IPS-18a (cell line): ENCODE measurements at regions not wholly inside any gene's neighbourhood (a gene's known extent, or its start where the extent isn't known, plus 50 kb on each side); places are given as distances from the start of the nearest gene placed in this dataset.
"Not testable (repeated sequence)": the region's sequence is repeated elsewhere in the genome, so short reads cannot be mapped to it uniquely, and the experiment has no call there.

Source experiments
- H3K27ac ChIP-seq: one replicate; pipeline ENCODE4 v1.5.1; 2013; ENCODE audit warnings: low read length
- H3K27me3 ChIP-seq: one replicate; pipeline ENCODE4 v1.6.1; 2013; ENCODE audit warnings: mild to moderate bottlenecking, low read length; ENCODE audit not compliant: control insufficient read depth, insufficient read depth
- H3K36me3 ChIP-seq: one replicate; pipeline ENCODE4 v1.6.1; 2013; ENCODE audit warnings: low read depth, low read length; ENCODE audit not compliant: control insufficient read depth
- H3K4me1 ChIP-seq: one replicate; pipeline ENCODE4 v1.6.1; 2013; ENCODE audit warnings: low read depth, low read length; ENCODE audit not compliant: control insufficient read depth
- H3K4me3 ChIP-seq: one replicate; pipeline ENCODE4 v1.5.1; 2013; ENCODE audit warnings: low read length
- H3K9ac ChIP-seq: one replicate; pipeline ENCODE4 v1.6.1; 2013; ENCODE audit warnings: mild to moderate bottlenecking, low read length, moderate library complexity
- H3K9me3 ChIP-seq: one replicate; pipeline ENCODE4 v1.6.1; 2013; ENCODE audit warnings: low read depth, low read length; ENCODE audit not compliant: control insufficient read depth

DNA sequence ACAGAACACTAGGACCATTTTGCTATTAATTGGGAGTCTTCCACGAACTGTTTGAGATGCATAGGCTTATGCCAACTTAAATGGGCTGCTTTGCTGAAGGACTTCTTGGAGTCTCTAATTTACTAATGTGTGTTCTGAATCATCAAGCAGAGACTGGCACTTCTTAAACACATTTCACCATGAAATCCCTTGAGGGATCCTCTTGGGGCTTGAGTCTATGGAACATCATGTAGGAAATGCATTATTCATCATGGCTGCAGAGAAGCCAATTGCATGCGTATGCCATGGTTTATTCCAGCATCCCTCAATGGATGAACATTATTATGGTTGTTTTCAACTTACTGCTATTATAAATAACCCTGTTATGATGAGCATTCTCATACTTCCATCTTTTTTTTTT is 73.4 kb downstream of the FGD2 start:
- no peaks in the 10 kb centered on the region for H3K27me3 ChIP-seq
- no peak overlapping the region for H3K9ac ChIP-seq
- H3K27ac ChIP-seq, result no peak overlapping the region
- H3K36me3 ChIP-seq, result no peaks in the 10 kb centered on the region
- H3K9me3 ChIP-seq, result no peaks in the 10 kb centered on the region
- H3K4me1 ChIP-seq, result peaks cover 7% of the 10 kb centered on the region
- H3K4me3 ChIP-seq, result no peak overlapping the region

DNA sequence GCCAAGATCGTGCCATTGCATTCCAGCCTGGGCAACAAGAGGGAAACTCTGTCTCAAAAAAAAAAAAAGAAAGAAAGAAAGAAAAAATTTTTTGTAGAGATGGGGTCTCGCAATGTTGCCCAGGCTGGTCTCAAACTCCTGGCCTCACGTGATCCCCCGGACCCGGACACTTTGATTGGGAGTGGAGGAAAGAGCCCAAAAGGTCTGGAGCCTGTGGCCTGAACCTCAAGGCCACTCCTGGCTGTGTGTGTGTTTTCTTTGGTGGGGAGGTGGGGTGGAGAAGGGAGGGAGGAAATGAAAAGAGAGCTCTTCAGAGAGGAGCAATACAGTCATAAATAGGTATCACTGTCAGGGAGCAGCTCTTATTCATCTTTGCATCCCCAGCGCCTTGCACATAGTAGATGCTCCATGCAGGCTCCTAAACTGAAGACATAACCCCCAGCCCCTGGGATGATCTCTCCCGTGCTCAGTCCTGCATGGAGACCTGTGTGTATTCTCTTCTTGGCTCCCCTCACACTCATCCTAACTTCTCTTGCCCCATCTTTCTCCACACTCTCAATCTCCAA is 75.7 kb downstream of the FGD2 start:
- Histone ChIP-seq H3K4me1 (peaks cover 7% of the 10 kb centered on the region), H3K9me3 (no peaks in the 10 kb centered on the region), H3K4me3 (no peak overlapping the region), H3K36me3 (no peaks in the 10 kb centered on the region), H3K27me3 (no peaks in the 10 kb centered on the region), H3K27ac (no peak overlapping the region), H3K9ac (no peak overlapping the region)

DNA sequence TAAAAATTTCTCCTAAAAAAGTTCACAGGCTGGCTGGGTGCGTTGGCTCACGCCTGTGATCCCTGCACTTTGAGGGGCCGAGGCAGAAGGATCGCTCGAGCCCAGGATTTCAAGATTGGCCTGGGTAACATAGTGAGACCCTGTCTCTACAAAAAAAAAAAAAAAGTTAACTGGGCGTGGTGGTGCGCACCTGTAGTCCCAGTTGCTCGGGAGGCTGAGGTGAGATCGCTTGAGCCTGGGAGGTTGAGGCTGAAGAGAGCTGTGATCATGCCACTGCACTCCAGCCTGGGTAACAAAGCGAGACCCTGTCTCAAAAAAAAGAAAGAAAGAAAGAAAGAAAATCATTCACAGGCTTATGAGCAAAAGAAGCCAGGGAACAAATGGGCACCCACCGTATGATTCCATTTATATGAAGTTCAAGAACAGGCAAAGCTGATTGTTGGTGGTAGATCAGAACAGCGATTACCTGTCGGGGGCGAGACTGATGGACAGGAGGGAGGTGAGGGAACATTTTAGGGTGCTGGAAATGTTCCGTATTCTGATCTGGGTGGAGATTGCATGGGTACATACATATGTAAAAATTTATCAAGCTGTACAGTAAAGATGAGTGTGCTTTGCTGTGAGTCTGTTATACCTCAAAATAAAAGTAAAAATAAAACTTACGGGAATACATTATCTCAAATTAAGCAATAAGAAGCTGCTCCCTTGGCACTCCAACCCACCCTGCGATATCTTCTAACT is 77.1 kb downstream of the FGD2 start:
- no peaks in the 10 kb centered on the region for H3K27me3 ChIP-seq
- H3K4me1 ChIP-seq, result peaks cover 2% of the 10 kb centered on the region
- no peak overlapping the region for H3K27ac ChIP-seq
- H3K4me3 ChIP-seq, result no peak overlapping the region
- no peaks in the 10 kb centered on the region for H3K36me3 ChIP-seq
- no peaks in the 10 kb centered on the region for H3K9me3 ChIP-seq
- no peak overlapping the region for H3K9ac ChIP-seq

DNA sequence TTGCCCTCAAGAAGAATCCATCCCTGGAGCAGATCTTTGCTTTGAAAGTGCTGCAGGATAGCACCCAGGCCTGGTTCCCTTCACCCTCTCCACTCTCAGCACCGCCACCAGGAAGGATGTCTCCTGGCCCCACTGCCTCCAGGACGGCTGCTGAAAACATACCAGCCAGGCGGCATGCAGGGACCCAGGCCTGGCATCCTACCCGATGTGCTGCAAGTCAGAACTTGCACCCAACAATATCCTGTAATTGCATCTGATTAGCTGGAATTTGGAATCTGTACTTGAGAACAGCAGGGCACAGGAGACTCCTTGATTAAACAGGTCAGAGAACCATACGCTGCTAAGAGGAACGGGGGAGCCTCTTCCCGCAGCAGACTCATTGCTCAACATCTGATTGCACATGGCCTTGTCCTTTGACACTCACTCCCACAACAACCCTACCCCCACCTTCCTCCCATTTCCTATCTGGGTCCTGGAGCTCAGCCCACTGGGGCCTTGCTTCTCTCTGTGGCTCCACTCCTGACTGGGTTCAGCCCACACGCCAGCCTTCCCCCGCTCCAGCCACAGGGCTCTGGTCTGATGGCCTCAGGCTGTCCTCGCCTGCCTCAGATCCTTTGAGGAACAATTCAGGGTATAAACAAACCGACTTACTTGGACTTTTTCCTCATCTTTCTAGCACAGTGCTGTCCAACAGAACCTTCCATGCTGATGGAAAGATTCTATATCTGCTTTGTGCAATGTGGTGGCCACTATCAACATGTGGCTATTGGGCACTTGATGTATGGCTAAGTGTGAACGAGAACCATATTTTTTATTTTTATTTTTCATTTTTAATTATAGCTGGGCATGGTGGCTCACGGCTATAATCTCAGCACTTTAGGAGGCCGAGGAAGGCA is 78.0 kb downstream of the FGD2 start:
- Histone ChIP-seq H3K4me1 (no peaks in the 10 kb centered on the region), H3K27ac (no peak overlapping the region), H3K9ac (no peak overlapping the region), H3K9me3 (no peaks in the 10 kb centered on the region), H3K4me3 (no peak overlapping the region), H3K36me3 (no peaks in the 10 kb centered on the region), H3K27me3 (no peaks in the 10 kb centered on the region)

DNA sequence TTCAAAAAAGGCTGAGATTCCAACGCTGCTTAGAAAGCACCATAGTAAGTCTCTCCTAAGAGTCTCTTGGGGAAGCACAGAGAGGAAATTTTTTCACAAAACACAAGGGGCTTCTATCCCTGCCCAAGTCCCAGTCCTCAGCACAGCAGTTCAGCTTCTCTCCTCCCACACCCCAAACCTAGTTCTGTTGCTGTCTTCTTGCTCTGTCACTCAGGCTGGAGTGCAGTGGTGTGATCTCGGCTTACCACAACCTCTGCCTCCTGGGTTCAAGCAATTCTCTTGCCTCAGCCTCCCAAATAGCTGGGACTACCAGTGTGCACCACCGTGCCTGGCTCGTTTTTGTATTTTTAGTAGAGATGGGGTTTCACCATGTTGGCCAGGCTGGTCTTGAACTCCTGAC is 79.2 kb downstream of the FGD2 start:
- not testable (repeated sequence) for H3K9me3 ChIP-seq, H3K4me1 ChIP-seq, H3K36me3 ChIP-seq, H3K27me3 ChIP-seq, H3K27ac ChIP-seq, H3K4me3 ChIP-seq, H3K9ac ChIP-seq

DNA sequence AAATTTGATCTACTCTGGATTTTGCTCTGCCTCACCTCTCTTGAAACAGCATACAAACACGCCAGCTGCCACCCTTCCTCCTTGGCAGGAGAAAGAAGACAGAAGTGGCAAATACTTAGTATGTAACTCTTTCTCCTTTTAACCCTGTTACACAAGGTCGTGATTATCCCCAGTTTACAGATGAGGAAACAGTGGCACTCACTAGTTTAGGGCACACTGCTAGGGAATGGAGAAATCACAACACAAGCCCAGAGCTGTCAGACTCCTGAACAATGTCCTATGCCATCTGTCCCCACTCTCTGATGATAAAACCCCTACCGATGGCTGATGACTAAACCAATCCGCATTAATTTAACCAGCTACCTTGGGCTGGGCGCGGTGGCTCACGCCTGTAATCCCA is 79.7 kb downstream of the FGD2 start:
- H3K4me1 ChIP-seq, result no peaks in the 10 kb centered on the region
- H3K27me3 ChIP-seq, result no peaks in the 10 kb centered on the region
- no peaks in the 10 kb centered on the region for H3K36me3 ChIP-seq
- no peaks in the 10 kb centered on the region for H3K9me3 ChIP-seq
- H3K9ac ChIP-seq, result no peak overlapping the region
- H3K27ac ChIP-seq, result no peak overlapping the region
- H3K4me3 ChIP-seq, result no peak overlapping the region

DNA sequence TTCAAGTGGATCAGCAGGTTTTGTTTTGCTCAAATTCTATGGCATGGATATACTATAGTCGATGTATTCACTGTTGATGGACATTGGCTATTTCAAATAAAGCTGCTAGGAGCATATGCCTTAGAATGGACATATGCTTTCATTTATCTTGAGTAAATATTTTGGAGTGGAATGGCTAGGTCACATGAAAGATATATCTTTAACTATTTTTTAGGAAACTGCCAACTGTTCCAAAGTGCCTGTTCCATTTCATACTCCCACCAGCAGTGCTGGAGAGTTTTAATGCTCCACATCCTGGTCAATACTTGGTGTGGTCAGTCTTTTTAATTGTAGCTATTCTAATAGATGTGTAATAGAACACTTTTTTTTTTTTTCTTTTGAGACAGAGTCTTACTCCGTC is 81.1 kb upstream of the PIM1 start:
- Histone ChIP-seq H3K9me3 (no peaks in the 10 kb centered on the region), H3K36me3 (no peaks in the 10 kb centered on the region), H3K4me3 (no peak overlapping the region), H3K4me1 (peaks cover 3% of the 10 kb centered on the region), H3K9ac (no peak overlapping the region), H3K27me3 (no peaks in the 10 kb centered on the region), H3K27ac (no peak overlapping the region)

DNA sequence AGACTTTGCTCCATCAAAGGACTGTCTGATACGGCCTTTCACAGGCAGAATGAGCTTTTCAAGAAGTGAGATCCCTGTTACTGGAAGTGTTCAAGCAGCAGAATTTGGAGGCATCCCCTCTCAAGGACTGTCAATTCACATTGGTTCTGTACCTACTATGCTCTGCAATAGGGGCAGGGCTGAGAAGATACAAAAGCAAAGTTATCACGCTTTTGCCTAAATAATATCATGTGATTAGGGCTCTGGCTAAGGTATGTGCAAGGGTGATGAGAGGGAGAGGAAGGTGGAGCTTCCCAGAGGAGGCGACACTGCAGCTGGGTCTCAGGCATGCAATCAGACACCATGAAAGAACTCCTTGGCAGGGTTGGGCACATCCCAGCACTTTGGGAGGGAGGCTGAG is 80.2 kb upstream of the PIM1 start:
- Histone ChIP-seq H3K4me1 (peaks cover 3% of the 10 kb centered on the region), H3K4me3 (no peak overlapping the region), H3K9ac (no peak overlapping the region), H3K27me3 (no peaks in the 10 kb centered on the region), H3K36me3 (no peaks in the 10 kb centered on the region), H3K27ac (no peak overlapping the region), H3K9me3 (no peaks in the 10 kb centered on the region)

DNA sequence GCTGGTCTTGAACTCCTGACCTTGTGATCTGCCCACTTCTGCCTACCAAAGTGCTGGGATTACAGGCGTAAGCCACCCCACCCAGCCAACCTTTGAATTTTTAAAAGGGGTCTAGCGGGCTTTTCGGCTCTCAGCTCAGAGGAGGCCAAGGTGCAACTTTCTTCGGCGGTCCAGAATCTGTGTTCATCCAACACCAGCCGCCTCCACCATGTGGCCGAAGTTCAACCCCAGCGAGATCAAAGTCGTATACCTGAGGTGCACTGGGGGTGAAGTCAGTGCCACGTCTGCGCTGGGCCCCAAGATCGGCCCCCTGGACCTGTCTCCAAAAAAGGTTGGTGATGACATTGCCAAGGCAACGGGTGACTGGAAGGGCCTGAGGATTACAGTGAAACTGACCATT is 78.8 kb upstream of the PIM1 start:
- H3K27me3 ChIP-seq, H3K27ac ChIP-seq, H3K9me3 ChIP-seq, H3K4me3 ChIP-seq, H3K9ac ChIP-seq, H3K4me1 ChIP-seq, H3K36me3 ChIP-seq: not testable (repeated sequence)

DNA sequence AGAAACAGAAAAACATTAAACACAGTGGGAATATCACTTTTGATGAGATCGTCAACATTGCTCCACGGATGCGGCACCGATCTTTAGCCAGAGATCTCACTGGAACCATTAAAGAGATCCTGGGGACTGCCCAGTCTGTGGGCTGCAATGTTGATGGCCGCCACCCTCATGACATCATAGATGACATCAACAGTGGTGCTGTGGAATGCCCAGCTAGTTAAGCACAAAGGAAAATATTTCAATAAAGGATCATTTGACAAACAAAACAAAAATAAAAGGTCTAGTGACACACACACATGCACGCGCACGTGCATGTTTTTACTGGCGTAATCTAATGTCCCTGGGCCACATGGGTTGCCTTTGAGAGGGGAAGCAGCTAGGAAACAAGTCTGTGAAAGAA is 78.4 kb upstream of the PIM1 start:
- H3K9ac ChIP-seq, H3K9me3 ChIP-seq, H3K4me1 ChIP-seq, H3K27ac ChIP-seq, H3K27me3 ChIP-seq, H3K4me3 ChIP-seq, H3K36me3 ChIP-seq: not testable (repeated sequence)

DNA sequence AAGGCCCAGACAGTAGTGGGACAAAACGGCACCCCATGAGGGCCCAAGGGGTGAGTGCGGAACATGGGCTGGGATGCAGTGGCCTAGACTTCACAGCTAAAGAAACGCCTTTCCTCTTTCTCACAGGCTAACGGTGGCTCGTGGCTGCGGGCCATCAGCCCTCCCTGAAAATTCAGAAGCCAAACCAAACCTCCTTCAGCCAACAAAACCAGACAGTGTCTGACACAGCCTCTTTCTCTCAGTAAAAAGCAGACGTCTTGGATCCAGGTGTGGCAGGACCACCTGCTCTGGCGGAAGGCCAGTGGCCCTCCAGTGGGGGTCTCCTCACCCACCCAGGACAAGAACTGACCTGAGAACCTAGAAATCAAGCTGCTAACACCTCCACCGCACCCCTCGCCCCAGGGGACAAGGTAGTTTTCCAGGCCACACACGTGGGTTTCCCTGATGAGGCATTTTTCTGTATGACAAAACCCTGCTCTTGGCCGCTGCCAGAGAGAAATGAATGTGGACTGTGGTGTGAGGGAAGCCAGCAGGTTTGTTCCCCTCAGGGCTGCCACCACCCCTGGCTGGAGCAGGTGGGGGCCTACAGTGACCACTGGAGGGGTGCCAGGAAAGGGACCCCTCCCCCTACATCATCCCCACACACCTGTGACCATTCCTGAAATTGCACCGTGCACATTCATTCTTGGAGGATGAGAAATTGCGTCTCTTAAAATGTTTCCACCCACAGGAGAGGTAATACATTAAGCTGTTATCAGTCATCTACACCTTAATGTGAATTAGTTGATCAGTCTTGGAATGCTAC is 76.8 kb upstream of the PIM1 start:
- Histone ChIP-seq H3K4me1 (peaks cover 3% of the 10 kb centered on the region), H3K27me3 (no peaks in the 10 kb centered on the region), H3K9me3 (no peaks in the 10 kb centered on the region), H3K9ac (no peak overlapping the region), H3K36me3 (no peaks in the 10 kb centered on the region), H3K27ac (no peak overlapping the region), H3K4me3 (no peak overlapping the region)
